Neuronal stem cell (in vitro differentiated cells): ENCODE measurements at regions not wholly inside any gene's neighbourhood (a gene's known extent, or its start where the extent isn't known, plus 50 kb on each side); places are given as distances from the start of the nearest gene placed in this dataset.

Source experiments
- DNase-seq: peaks from one replicate; pipeline ENCODE4 v3.0.0-alpha.2; 2013; ENCODE audit warnings: low spot score
- H2AFZ ChIP-seq: one replicate; pipeline ENCODE4 v1.6.1; 2013; ENCODE audit warnings: mild to moderate bottlenecking, low read length, inconsistent platforms
- H2AK5ac ChIP-seq: 2 replicates; pipeline ENCODE4 v1.6.1; 2013; ENCODE audit warnings: low read depth, mild to moderate bottlenecking, inconsistent platforms, low read length, moderate library complexity, mixed read lengths
- H2BK120ac ChIP-seq: 2 replicates; pipeline ENCODE4 v1.6.1; 2013; ENCODE audit warnings: low read depth, mild to moderate bottlenecking, inconsistent platforms, low read length, moderate library complexity, mixed read lengths
- H2BK12ac ChIP-seq: one replicate; pipeline ENCODE4 v1.6.1; 2013; ENCODE audit warnings: low read length, inconsistent platforms
- H2BK15ac ChIP-seq: 2 replicates; pipeline ENCODE4 v1.6.1; 2013; ENCODE audit warnings: mild to moderate bottlenecking, low read length, inconsistent platforms, mixed read lengths
- H2BK5ac ChIP-seq: one replicate; pipeline ENCODE4 v1.6.1; 2013; ENCODE audit warnings: inconsistent platforms, mild to moderate bottlenecking, low read length, moderate library complexity
- H3K14ac ChIP-seq: one replicate; pipeline ENCODE4 v1.6.1; 2013; ENCODE audit warnings: low read length, inconsistent platforms
- H3K18ac ChIP-seq: 2 replicates; pipeline ENCODE4 v1.6.1; 2013; ENCODE audit warnings: low read length, inconsistent platforms
- H3K23ac ChIP-seq: 2 replicates; pipeline ENCODE4 v1.6.1; 2013; ENCODE audit warnings: low read depth, mild to moderate bottlenecking, mixed read lengths, low read length, inconsistent platforms; ENCODE audit not compliant: poor library complexity
- H3K27ac ChIP-seq: replicated peaks from 3 replicates; pipeline ENCODE4 v1.5.1; 2013; ENCODE audit warnings: low read length, inconsistent platforms
- H3K27me3 ChIP-seq, 3 experiments: 2 replicates each; pipeline ENCODE4 v1.6.1; 2013; ENCODE audit warnings: low read length in 3 of 3, mild to moderate bottlenecking in 2 of 3, inconsistent platforms in 1 of 3, low read depth in 1 of 3, mixed read lengths in 1 of 3, moderate library complexity in 1 of 3; ENCODE audit not compliant: control insufficient read depth in 3 of 3, insufficient read depth in 3 of 3
- H3K36me3 ChIP-seq, 2 donors: replicated peaks in 1 of 2; 2 replicates each; pipeline ENCODE4 v1.6.1; 2013; ENCODE audit warnings: low read length in 2 of 2; ENCODE audit not compliant: control insufficient read depth in 2 of 2, insufficient read depth in 2 of 2
- H3K4ac ChIP-seq: 2 replicates; pipeline ENCODE4 v1.6.1; 2013; ENCODE audit warnings: inconsistent platforms, mild to moderate bottlenecking, low read length, moderate library complexity
- H3K4me1 ChIP-seq, 2 donors: 1 replicate in 1 of 2; 2 replicates in 1 of 2; pipeline ENCODE4 v1.6.1; 2013; ENCODE audit warnings: low read length in 2 of 2, low read depth in 1 of 2; ENCODE audit not compliant: control insufficient read depth in 2 of 2, insufficient read depth in 1 of 2
- H3K4me2 ChIP-seq: one replicate; pipeline ENCODE4 v1.6.1; 2013; ENCODE audit warnings: mild to moderate bottlenecking, low read length, inconsistent platforms; ENCODE audit not compliant: insufficient read depth, poor library complexity, severe bottlenecking
- H3K4me3 ChIP-seq, 2 donors: 2 replicates each; pipeline ENCODE4 v1.5.1; 2013; ENCODE audit warnings: low read length in 2 of 2, mild to moderate bottlenecking in 2 of 2, inconsistent platforms in 1 of 2, moderate library complexity in 1 of 2
- H3K79me1 ChIP-seq: one replicate; pipeline ENCODE4 v1.6.1; 2013; ENCODE audit warnings: low read depth, mild to moderate bottlenecking, inconsistent platforms, low read length, moderate library complexity
- H3K9ac ChIP-seq: one replicate; pipeline ENCODE4 v1.6.1; 2013; ENCODE audit warnings: mild to moderate bottlenecking, low read depth, low read length, inconsistent platforms; ENCODE audit not compliant: poor library complexity
- H3K9me3 ChIP-seq, 2 donors: replicated peaks in 1 of 2; 2 replicates each; pipeline versions ENCODE3 to v1.6.1; 2013; ENCODE audit warnings: low read length in 2 of 2, mild to moderate bottlenecking in 2 of 2, inconsistent platforms in 1 of 2, low read depth in 1 of 2, mixed read lengths in 1 of 2, moderate library complexity in 1 of 2; ENCODE audit not compliant: control insufficient read depth in 2 of 2, insufficient read depth in 1 of 2
- H4K8ac ChIP-seq: one replicate; pipeline ENCODE4 v1.6.1; 2013; ENCODE audit warnings: low read depth, mild to moderate bottlenecking, inconsistent platforms, low read length, moderate library complexity
- H4K91ac ChIP-seq: one replicate; pipeline ENCODE4 v1.6.1; 2013; ENCODE audit warnings: low read length, low read depth, mild to moderate bottlenecking, inconsistent platforms; ENCODE audit not compliant: poor library complexity
- WGBS, 2 donors: extraction: QIAGEN DNeasy Blood & Tissue Kit; methylation state at CpG; one replicate each; pipeline ENCODE4 v1.1.7; 2013; ENCODE audit warnings: missing lambda C conversion rate in 2 of 2, mixed read lengths in 1 of 2; ENCODE audit not compliant: insufficient read length in 2 of 2, insufficient replicate concordance in 1 of 2; ENCODE audit errors: extremely low coverage in 2 of 2; 5-methylcytosine and 5-hydroxymethylcytosine counted together

GRCh38 chr16:79295162-79295561 is 305.4 kb downstream of the MAF start:
- Histone ChIP-seq H2AK5ac (no peak overlapping the region), H2BK120ac (no peak overlapping the region), H3K27ac (no peak overlapping the region), H2AFZ (no peak overlapping the region), H3K4me2 (no peak overlapping the region), H4K91ac (no peak overlapping the region), H3K9me3 (peaks cover 0 to 3% of the 10 kb centered on the region in 2 donors), H2BK15ac (no peak overlapping the region), H2BK12ac (no peak overlapping the region), H3K4me1 (peaks cover 14 to 25% of the 10 kb centered on the region in 2 donors), H3K18ac (no peak overlapping the region), H3K36me3 (no peaks in the 10 kb centered on the region), H3K14ac (no peak overlapping the region), H3K27me3 (peaks cover 0 to 51% (median 20%) of the 10 kb centered on the region in 3 experiments), H3K79me1 (no peaks in the 10 kb centered on the region), H3K9ac (no peak overlapping the region), H3K4ac (no peak overlapping the region), H3K23ac (no peak overlapping the region), H2BK5ac (no peak overlapping the region), H3K4me3 (no peak overlapping the region), H4K8ac (no peak overlapping the region)
- no peak for DNase-seq
- no CpG with 5 or more reads among the region's 8 CpGs for WGBS, 2 donors

- no peak overlapping the region for H3K27ac ChIP-seq
- no peak overlapping the region for H2BK120ac ChIP-seq
- H3K4me3 ChIP-seq: no peak overlapping the region
These were observed 306.0 kb downstream of the MAF start for GRCh38 chr16:79294568-79294967.

GRCh38 chr16:79293836-79294460 is 306.6 kb downstream of the MAF start:
- Histone ChIP-seq H2BK15ac (no peak overlapping the region), H3K4ac (no peak overlapping the region), H3K27ac (no peak overlapping the region), H2BK120ac (no peak overlapping the region), H3K4me1 (peaks cover 10 to 17% of the 10 kb centered on the region in 2 donors), H3K14ac (no peak overlapping the region), H2BK12ac (no peak overlapping the region), H3K9ac (no peak overlapping the region), H2AFZ (no peak overlapping the region), H3K36me3 (no peaks in the 10 kb centered on the region), H3K9me3 (peaks cover 0 to 3% of the 10 kb centered on the region in 2 donors), H4K91ac (no peak overlapping the region), H3K23ac (no peak overlapping the region), H3K27me3 (peaks cover 0 to 51% (median 20%) of the 10 kb centered on the region in 3 experiments), H4K8ac (no peak overlapping the region), H3K4me3 (no peak overlapping the region), H2BK5ac (no peak overlapping the region), H3K18ac (no peak overlapping the region), H3K79me1 (no peaks in the 10 kb centered on the region), H3K4me2 (no peak overlapping the region), H2AK5ac (no peak overlapping the region)
- DNase-seq: no peak
- no CpG with 5 or more reads among the region's 4 CpGs for WGBS, 2 donors

More at GRCh38 chr16:79294568-79294967, 306.0 kb downstream of the MAF start:
- no peak for DNase-seq
- Histone ChIP-seq H2BK12ac (no peak overlapping the region), H4K91ac (no peak overlapping the region), H3K14ac (no peak overlapping the region), H2BK5ac (no peak overlapping the region), H3K4me2 (no peak overlapping the region), H3K9me3 (peaks cover 0 to 3% of the 10 kb centered on the region in 2 donors), H3K79me1 (no peaks in the 10 kb centered on the region), H2AK5ac (no peak overlapping the region), H2AFZ (no peak overlapping the region), H4K8ac (no peak overlapping the region), H3K23ac (no peak overlapping the region), H3K36me3 (no peaks in the 10 kb centered on the region), H3K9ac (no peak overlapping the region), H3K4me1 (peaks cover 12 to 22% of the 10 kb centered on the region in 2 donors), H3K27me3 (peaks cover 0 to 51% (median 20%) of the 10 kb centered on the region in 3 experiments), H2BK15ac (no peak overlapping the region), H3K18ac (no peak overlapping the region), H3K4ac (no peak overlapping the region)
- WGBS, 2 donors: no CpG with 5 or more reads among the region's 2 CpGs

GRCh38 chr16:79288066-79288465 is 312.5 kb downstream of the MAF start:
- Histone ChIP-seq H4K8ac (no peak overlapping the region), H3K9me3 (no peaks in the 10 kb centered on the region), H3K27me3 (peaks cover 0 to 19% (median 0%) of the 10 kb centered on the region in 3 experiments), H3K4me1 (peaks cover 2 to 7% of the 10 kb centered on the region in 2 donors), H3K4ac (no peak overlapping the region), H2BK120ac (no peak overlapping the region), H3K4me3 (no peak overlapping the region), H3K36me3 (no peaks in the 10 kb centered on the region), H2AFZ (no peak overlapping the region), H4K91ac (no peak overlapping the region), H3K18ac (no peak overlapping the region), H2BK12ac (no peak overlapping the region), H2BK15ac (no peak overlapping the region), H3K14ac (no peak overlapping the region), H3K79me1 (no peaks in the 10 kb centered on the region), H2BK5ac (no peak overlapping the region), H2AK5ac (no peak overlapping the region), H3K23ac (no peak overlapping the region), H3K4me2 (no peak overlapping the region), H3K9ac (no peak overlapping the region), H3K27ac (no peak overlapping the region)
- no peak for DNase-seq
- WGBS, 2 donors: no CpG with 5 or more reads among the region's 4 CpGs
